GM12872 (cell line): ENCODE measurements at regions not wholly inside any gene's neighbourhood (a gene's known extent, or its start where the extent isn't known, plus 50 kb on each side); places are given as distances from the start of the nearest gene placed in this dataset.

Source experiments
- TF ChIP-seq, protein P1 (sequence below): IDR thresholded peaks from 3 replicates; pipeline ENCODE4 v1.5.1; 2011; ENCODE audit warnings: low read depth, mild to moderate bottlenecking, low read length, moderate library complexity; ENCODE audit not compliant: insufficient read depth

DNA sequence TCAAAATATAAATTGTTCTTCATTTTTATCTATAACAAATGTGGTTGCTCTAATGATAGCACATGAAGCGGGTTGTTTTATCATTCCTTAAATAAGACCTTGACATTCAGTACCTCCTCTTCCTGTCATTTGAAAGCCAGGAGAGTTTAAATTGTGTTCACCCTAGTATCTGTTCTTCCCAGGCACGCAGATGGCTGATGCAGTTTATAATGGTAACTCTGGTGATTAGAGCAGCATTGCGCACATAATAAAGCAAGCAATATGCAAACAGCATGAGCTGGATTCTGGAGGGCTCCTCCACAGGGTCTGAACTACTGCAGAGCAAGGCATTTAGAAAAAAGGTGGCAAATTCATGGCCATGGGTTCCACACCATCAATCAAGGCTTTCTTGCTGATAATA, 307.8 kb downstream of the ENC1 start:
- TF ChIP-seq, protein P1, sequence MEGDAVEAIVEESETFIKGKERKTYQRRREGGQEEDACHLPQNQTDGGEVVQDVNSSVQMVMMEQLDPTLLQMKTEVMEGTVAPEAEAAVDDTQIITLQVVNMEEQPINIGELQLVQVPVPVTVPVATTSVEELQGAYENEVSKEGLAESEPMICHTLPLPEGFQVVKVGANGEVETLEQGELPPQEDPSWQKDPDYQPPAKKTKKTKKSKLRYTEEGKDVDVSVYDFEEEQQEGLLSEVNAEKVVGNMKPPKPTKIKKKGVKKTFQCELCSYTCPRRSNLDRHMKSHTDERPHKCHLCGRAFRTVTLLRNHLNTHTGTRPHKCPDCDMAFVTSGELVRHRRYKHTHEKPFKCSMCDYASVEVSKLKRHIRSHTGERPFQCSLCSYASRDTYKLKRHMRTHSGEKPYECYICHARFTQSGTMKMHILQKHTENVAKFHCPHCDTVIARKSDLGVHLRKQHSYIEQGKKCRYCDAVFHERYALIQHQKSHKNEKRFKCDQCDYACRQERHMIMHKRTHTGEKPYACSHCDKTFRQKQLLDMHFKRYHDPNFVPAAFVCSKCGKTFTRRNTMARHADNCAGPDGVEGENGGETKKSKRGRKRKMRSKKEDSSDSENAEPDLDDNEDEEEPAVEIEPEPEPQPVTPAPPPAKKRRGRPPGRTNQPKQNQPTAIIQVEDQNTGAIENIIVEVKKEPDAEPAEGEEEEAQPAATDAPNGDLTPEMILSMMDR: no peak

- TF ChIP-seq, protein P1: no peak
Measured at GRCh38 chr5:74332006-74332405, 308.5 kb downstream of the ENC1 start.

- TF ChIP-seq, protein P1: no peak
Measured at GRCh38 chr5:74328221-74328630, 312.3 kb downstream of the ENC1 start.

GRCh38 chr5:74327339-74327685, 313.2 kb downstream of the ENC1 start:
- TF ChIP-seq, protein P1: no peak

GRCh38 chr5:74326571-74327338, 313.8 kb downstream of the ENC1 start:
- TF ChIP-seq, protein P1: no peak

- TF ChIP-seq, protein P1: no peak
Measured at GRCh38 chr5:74325866-74326265, 314.7 kb downstream of the ENC1 start.

GRCh38 chr5:74324556-74324955, 316.0 kb downstream of the ENC1 start:
- TF ChIP-seq, protein P1: no peak

GRCh38 chr5:74322944-74323343, 317.6 kb downstream of the ENC1 start:
- TF ChIP-seq, protein P1: peak; percentile 14; the same call in 1 of the 3 replicates
